GM19043 (cell line): ENCODE measurements at regions not wholly inside any gene's neighbourhood (a gene's known extent, or its start where the extent isn't known, plus 50 kb on each side); places are given as distances from the start of the nearest gene placed in this dataset.

Experiments
- ATAC-seq: cut with Tn5 transposase; IDR thresholded peaks from one replicate; pipeline ENCODE4 v1.9.1; 2021; ENCODE audit warnings: low read depth; ENCODE audit not compliant: unreplicated experiment

DNA sequence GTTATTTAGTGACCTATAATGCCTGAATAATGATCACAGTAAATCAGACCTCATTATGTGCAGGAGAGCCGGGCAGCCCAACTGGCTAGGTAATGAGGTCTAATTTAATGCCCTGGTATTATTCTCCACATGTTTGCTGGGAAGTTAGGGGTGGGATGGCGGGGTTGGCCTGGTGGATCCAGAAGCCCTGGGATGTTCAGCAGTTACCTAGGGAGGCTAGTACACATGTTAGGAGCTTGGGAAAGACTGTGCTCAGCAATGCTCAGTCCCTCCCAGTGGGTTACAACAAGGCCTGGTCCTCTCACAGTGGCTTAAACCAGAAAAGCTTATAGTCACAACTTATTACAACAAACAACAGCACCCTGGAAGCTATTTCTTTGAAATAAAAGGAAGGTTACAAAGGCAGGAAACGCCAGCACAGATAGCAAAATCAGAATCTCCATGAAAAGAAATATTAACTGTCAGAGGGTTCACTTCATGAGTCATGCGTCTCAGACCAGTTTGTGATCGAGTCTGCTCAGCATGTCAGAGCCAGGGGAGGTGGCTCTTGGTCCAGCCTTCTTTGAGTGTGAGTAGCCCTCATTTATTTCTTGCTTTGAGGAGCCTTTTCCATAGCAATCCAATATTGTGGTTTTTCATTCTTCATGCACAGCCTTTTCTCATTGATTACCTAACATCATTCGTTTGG is 418.6 kb upstream of the NPVF start:
- ATAC-seq: no peak

DNA sequence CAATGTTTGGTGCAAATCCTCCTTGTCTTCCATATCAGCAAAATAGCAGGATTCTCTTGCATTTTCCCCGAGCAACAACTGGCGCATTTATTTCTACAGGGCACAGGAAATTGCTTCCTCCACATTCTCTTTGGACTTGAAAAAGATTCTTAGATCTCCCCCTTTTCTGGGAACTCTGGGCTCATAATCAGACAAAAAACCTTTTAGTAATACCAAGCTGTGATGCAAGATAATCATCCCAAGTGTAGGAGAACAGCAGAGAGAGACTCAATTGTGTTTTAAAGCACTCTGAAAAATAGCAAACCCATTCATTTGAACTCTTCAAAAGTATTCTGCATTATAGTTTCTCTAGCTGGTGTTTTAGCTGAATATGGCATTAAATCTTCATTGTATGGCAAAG is 419.6 kb upstream of the NPVF start:
- no peak for ATAC-seq

DNA sequence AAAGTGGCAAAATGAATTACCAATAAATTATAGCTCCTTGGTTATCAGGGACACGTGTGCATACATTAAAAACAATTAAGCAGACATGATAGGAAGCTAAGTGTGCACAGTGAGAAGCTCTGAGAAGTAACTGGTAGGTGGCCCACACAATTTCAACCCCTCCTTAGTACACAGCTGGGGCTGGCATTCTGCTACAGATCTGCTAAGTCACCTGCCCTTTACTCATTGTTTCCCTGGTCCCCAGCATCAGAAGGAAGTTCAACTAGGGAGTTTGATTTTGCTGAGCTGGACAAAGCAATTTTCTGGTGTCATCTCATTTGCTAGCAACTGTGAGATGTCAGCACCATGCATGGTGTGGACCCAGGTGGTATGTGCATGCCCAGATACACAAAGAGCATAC is 424.1 kb upstream of the NPVF start:
- no peak for ATAC-seq

DNA sequence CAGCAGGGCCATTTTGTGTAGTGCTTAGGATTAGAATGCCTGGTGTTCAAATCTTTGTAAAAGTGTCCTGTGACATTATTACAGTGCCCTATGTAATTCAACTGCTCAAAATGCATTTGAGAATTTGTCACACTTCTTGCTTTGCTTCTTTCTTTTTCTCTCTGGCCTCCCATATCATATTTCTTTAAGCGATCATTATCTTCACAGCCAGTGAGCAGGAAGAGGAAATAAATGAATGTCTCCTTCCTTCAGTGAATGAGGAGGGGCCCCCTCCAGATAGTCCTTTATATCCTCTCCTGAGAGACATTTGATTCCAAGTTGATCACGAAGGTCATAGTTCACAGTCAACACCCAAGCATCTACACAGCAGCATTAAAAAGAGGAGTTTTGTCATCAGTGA is 425.1 kb upstream of the NPVF start:
- ATAC-seq: no peak

DNA sequence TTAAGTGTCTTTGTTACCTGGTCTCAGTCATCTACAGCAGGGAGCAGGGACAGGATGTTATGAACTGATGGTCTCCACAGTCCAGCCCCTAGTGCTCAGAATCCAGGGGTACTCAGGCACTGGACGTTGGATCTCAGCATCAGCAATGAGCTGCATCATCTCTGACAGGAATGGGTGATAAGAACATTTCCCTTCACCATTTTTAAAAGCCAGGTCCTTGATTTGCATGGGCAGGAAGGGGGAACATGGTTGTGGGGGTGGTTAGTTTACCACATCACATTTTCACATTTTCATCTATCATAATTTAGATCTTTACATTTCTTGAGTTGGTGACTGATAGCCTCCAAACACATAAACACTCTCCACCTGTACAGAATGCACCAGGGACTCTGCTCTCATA is 427.8 kb upstream of the NPVF start:
- ATAC-seq: no peak

DNA sequence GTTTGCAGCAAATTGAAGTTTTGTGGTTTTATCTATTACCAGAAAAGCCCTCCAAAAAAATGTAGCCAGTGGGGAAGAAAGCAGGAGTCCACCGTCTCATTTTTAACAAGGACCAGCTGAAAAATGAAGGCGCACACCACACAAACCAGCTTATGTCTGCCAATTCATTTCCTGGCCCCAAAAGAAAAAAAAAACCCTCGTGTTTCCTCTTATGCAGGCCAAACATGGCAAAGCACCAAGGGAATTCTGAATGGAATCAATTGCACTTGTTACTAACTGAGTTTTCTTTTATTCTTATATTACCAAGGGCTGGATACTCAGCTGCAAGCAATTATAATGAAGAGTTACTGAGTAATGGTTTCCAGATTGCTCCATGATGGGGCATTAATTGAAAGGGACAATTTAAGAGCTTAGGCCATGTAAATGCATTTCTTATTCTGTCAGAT is 428.3 kb upstream of the NPVF start:
- no peak for ATAC-seq

DNA sequence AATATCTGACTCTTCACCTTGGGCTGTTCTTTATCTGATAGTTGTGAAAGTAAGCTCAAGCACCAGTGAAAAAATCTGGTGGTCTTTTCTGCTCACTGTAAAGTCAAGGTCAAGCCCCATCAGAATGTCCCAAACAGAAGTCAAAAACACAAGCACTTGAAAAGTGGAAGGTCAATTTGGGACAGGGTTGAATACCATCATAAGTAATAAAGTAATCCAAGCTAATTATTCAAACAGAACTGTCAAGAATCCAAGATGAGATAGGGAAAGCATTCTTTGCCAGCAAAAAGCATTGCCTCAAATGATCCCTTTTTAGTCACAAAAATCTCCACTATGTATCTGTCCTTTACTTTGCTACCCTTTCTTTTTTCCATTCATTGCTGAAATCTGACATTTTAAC is 430.1 kb upstream of the NPVF start:
- no peak for ATAC-seq

DNA sequence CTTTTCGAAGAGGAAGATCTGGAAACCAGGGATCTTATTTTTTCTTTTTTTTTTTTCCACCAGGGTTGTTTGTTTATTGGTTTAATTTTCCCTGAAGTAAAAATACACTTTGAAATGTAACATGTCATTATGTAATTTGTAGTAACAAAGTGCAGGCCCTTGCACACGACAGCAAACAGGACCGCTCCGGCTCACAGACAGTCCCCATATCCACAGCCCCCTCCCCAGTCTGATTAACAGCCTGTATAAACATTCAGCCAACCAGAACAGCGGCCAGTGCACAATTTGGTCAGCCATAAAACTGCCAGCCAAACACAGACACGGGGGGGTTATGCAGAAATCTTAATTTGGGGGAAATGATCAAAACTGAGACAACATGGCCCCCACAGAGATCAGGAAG is 431.6 kb upstream of the NPVF start:
- ATAC-seq: no peak

DNA sequence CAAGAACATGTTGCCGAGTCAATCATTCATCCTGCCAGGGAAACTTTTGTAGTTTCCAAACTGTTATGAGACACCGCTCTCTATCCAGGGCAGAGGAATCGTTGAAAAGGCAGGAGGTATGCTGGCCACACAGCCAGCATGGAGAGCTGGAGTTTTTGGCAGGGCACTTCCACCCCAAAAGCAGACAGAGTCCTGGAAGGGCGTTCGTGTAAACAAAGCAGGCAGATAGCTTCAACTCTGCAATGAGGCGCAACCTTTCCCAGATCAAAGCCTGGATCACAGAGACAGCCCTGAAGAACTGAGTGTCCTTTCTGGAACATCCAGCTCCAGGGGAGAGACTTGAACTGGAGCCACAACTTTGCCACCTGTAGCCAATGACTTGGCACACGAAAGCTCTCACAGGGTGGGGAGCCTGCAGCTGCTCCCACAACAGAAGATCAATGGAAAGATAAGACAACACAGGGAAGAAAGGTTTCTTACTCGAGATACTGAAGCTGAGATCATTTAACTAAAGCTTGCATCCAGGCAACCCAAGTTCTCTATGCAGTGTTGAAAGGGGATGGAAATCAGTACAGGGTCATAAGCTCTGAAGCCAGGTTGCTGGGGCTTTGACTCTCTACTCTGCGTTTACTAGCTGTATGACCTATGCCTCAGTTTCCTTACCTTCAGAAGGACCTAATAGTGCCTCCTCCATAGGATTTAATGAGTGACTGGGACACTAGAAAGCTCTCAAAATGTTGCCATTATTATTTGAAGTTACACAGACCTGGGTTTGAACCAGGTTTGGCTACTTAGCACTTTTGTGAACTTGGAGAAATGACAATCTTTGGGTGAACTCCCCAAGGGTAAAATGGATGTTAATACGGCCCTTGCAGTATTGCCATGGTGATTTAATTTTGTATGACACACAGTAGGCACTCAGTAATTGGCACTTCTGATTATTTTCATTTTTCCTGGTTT is 434.8 kb upstream of the NPVF start:
- ATAC-seq: no peak

GRCh38 chr7:25663877-25664276 is 435.6 kb upstream of the NPVF start:
- no peak for ATAC-seq

GRCh38 chr7:25664593-25664992 is 436.3 kb upstream of the NPVF start:
- no peak for ATAC-seq

DNA sequence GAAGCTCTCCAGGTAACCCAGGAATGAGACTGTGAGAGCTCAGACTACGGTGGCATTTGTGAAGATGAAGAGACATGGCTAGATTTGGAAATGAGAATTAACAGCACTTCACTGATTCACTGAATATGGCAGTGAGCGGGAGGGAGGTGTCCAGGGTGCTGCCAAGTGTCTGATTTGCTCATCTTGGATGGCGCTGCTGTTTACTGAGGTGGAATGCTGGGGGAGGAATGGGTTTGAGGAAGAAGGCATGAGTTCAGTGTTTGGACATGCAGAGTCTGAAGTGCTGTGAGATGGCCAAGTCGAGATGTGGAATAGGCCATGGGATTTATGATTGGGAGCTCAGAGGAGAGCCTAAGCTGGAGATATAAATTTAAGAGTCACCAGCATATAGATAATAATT is 437.1 kb upstream of the NPVF start:
- ATAC-seq: no peak

DNA sequence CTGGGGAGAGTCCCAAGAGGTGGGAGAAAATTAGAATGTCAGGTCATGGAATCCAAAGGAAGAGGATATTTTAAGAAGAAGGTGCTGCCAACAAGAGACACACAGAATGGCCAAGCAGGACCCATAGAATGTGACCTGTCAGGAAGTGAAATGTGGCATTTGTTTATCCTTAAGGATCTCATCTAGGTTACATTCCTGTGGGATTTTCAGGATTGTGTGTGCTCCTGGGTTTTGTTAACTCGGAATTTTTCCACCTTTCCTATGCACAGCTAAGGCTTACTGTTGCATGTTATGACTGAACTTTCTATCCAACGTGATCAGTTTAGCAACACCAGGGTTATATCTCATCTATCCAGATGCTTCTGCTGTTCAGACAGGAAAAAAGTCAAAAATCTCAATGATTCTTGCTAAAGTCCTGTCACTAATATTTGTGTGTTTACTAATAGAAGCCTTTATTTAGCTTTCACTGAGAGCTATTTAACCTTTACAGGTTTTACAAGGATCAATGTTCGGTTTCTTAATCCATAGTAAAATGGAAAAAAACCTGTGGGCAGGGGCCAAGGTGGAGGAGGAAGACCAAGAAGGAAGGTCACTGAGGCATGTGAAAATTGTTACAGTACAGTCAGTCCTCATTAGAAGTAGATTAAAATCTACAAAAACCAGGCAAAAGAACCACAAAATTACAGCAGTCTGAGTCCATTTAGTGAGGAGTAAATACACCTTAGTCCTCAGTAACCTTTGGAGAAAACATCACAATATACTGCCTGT is 437.8 kb upstream of the NPVF start:
- ATAC-seq: no peak

DNA sequence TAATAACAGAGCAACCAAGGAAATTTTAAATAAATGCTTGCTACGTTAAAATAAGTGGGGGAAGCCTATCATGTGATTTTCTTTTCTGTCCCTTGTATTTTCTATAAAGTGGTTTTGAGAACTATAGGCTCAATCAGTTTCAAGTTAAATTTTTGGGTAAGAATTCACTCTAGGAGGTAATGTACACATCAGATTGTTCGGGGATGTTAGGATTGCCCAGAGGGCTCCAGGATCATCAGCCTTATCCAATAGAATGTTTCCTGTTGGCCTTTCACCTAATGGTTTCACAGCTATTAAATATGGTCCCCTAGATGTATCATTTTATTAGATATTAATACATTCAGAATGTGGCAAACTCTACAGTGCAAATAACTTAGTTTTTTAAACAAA is 438.4 kb upstream of the NPVF start:
- no peak for ATAC-seq

GRCh38 chr7:25669281-25669781 is 441.0 kb upstream of the NPVF start:
- ATAC-seq: no peak

DNA sequence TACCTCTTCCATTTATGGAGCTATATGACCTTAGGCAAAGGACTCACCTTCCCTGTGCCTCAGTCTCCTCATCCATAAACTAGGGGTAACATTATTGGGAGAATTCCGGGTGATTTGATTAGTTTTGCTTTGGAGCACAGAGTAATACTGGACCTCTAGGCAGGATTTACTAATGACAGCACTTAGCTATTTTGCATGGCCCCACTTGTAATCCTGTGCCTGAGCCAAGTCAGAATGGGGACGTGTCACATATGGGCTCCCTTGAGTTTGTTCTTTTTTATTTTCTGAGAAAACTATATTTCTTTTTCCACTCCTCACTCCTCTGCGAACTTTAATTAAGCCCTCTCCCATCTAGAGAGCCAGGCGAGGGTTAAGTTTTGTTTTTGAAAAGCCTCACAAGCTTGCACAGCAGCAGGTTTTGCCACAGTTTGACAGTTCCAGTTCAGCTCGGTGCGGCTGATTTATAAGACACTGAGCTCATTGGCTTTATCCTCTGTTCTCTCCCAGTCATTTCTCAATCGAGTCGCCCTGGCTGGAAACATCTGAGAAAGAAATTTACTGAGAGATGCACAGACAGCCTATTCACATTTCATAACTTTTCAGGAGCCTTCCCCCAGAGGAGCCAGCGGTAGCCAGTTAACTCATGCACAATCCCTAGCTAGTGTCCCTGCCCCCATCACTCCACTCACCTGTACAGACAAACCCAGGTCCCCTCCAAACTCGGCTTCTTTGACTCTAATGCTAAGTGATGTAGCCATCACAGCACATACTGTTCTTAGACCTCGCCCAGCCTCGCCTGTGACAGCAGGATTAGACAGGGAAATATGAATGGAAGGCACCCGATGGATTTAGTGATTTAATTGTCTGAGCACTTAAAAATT is 441.9 kb upstream of the NPVF start:
- ATAC-seq: no peak

- ATAC-seq: no peak
Measured at GRCh38 chr7:25671111-25671510, 442.8 kb upstream of the NPVF start.

- ATAC-seq: no peak
Measured at GRCh38 chr7:25672496-25672895, 444.2 kb upstream of the NPVF start.

- no peak for ATAC-seq
Measured at GRCh38 chr7:25675789-25676474, 447.6 kb upstream of the NPVF start.
